ENCODE measurements at regions not wholly inside any gene's neighbourhood (a gene's known extent, or its start where the extent isn't known, plus 50 kb on each side); places are given as distances from the start of the nearest gene placed in this dataset.

GRCh38 chr9:135360617-135361016 is 119.0 kb upstream of the PPP1R26 start:
- ChIA-PET CTCF (no interaction called here), POLR2A (ENCODE audit: unreplicated experiment) (no interaction called here)
- Histone ChIP-seq H3K56ac (ENCODE audit: extremely low read depth, insufficient read depth, low read length) (no peak overlapping the region), H4K91ac (ENCODE audit: insufficient read depth, low read depth, low read length) (no peak overlapping the region), H3K14ac (replicated peaks; ENCODE audit: low read depth, low read length) (no peak overlapping the region), H3K9me1 (ENCODE audit: insufficient read depth, low read length) (no peaks in the 10 kb centered on the region), H3K23ac (ENCODE audit: low read depth, low read length) (no peak overlapping the region), H3K9ac (ENCODE audit: low read depth, low read length) (no peak overlapping the region), H4K8ac (ENCODE audit: low read depth in 2 of 2, low read length in 2 of 2) (no peak overlapping the region), H2BK120ac (ENCODE audit: low read depth, low read length) (no peak overlapping the region), H2AFZ (replicated peaks; ENCODE audit: low read length, poor library complexity) (no peak overlapping the region), H2BK15ac (ENCODE audit: low read depth, low read length) (no peak overlapping the region), H3K9me3 (ENCODE audit: control insufficient read depth, insufficient read depth, low read length) (peaks cover 10% of the 10 kb centered on the region; the same call in 1 of the 2 replicates), H3K4ac (ENCODE audit: low read depth, low read length) (no peak overlapping the region), H3K4me3 (ENCODE audit: insufficient read depth, low read depth, low read length) (no peak overlapping the region), H3K27ac (ENCODE audit: insufficient read depth, low read length) (no peak overlapping the region), H2BK5ac (ENCODE audit: low read depth, low read length, poor library complexity, severe bottlenecking) (no peak overlapping the region), H3K36me3 (ENCODE audit: control insufficient read depth, insufficient read depth, low read length) (no peaks in the 10 kb centered on the region), H3K4me2 (ENCODE audit: low read depth, low read length) (no peak overlapping the region), H3K79me1 (ENCODE audit: low read depth in 1 of 2, low read length in 2 of 2) (no peaks in the 10 kb centered on the region), H3K4me1 (ENCODE audit: control insufficient read depth, insufficient read depth, low read length) (no peaks in the 10 kb centered on the region), H2BK20ac (ENCODE audit: low read depth, low read length) (no peak overlapping the region), H2AK5ac (ENCODE audit: low read depth, low read length) (no peak overlapping the region), H3K27me3 (ENCODE audit: control insufficient read depth, insufficient read depth, low read length) (no peaks in the 10 kb centered on the region), H3K18ac (ENCODE audit: low read depth, low read length) (no peak overlapping the region), H2AK9ac (replicated peaks; ENCODE audit: low read depth, low read length, poor library complexity) (no peak overlapping the region), H4K5ac (ENCODE audit: low read depth, low read length) (no peak overlapping the region), H4K20me1 (ENCODE audit: insufficient read depth, low read length) (no peaks in the 10 kb centered on the region)
- no peak for TF ChIP-seq CTCF (conservative IDR thresholded peaks at IDR 0.05; ENCODE audit: low read depth, low read length)
- no peak for TF ChIP-seq RAD21 (IDR thresholded peaks at IDR 0.05; ENCODE audit: low read length)
- TF ChIP-seq USF2 (IDR thresholded peaks at IDR 0.05; ENCODE audit: low read depth, low read length), result no peak
- TF ChIP-seq CHD1 (IDR thresholded peaks at IDR 0.05; ENCODE audit: low read depth, low read length), result no peak
- no peak for TF ChIP-seq MAFK (IDR thresholded peaks at IDR 0.05; ENCODE audit: low read depth, low read length)
- no peak for TF ChIP-seq POLR2A (IDR thresholded peaks at IDR 0.05; ENCODE audit: low read depth, low read length)
- TF ChIP-seq ELK1 (IDR thresholded peaks at IDR 0.05; ENCODE audit: borderline replicate concordance, low read depth, low read length), result no peak
- TF ChIP-seq RFX5 (IDR thresholded peaks at IDR 0.05; ENCODE audit: low read depth, low read length), result no peak
- no peak for TF ChIP-seq RCOR1 (IDR thresholded peaks at IDR 0.05; ENCODE audit: insufficient replicate concordance, low read length)
- TF ChIP-seq NFE2L2 (IDR thresholded peaks at IDR 0.05; ENCODE audit: low read depth, low read length), result no peak
- no peak for TF ChIP-seq SMC3 (IDR thresholded peaks at IDR 0.05; ENCODE audit: low read depth, low read length)
- no peak for TF ChIP-seq MAZ (IDR thresholded peaks at IDR 0.05; ENCODE audit: borderline replicate concordance, low read depth, low read length)
- TF ChIP-seq MXI1 (IDR thresholded peaks at IDR 0.05; ENCODE audit: borderline replicate concordance, low read depth, low read length), result no peak
- no peak for TF ChIP-seq FOS (IDR thresholded peaks at IDR 0.05; ENCODE audit: low read depth, low read length)
- no peak for TF ChIP-seq CEBPB (IDR thresholded peaks at IDR 0.05; ENCODE audit: low read depth, low read length)
- no peak for TF ChIP-seq BHLHE40 (IDR thresholded peaks at IDR 0.05; ENCODE audit: low read depth, low read length)
- BruUV-seq (replicated peaks), result no TSS peak
- dilution Hi-C loops (cut with HindIII; ENCODE audit: low sequenced_read_pairs, unreplicated experiment) (no loop called here), intact Hi-C loops (cut with micrococcal nuclease) (no loop called here), in situ Hi-C loops (cut with MboI; ENCODE audit: low sequenced_read_pairs) (no loop called here)
- ATAC-seq (ENCODE audit: low read depth) (no peak), DNase-seq (no peak)
- WGBS, 2 experiments (ENCODE audit: extremely low coverage in 2 of 2, insufficient read length in 1 of 2), result no CpG with 5 or more reads among the region's 7 CpGs

Data from IMR-90 (cell line).